Endodermal cell (in vitro differentiated cells): ENCODE measurements at regions not wholly inside any gene's neighbourhood (a gene's known extent, or its start where the extent isn't known, plus 50 kb on each side); places are given as distances from the start of the nearest gene placed in this dataset.

Experiments
- DNase-seq: peaks from one replicate; pipeline ENCODE4 v3.0.0-alpha.2; 2017
- H3K27ac ChIP-seq: 2 replicates; pipeline ENCODE4 v1.5.1; 2013; ENCODE audit warnings: mild to moderate bottlenecking, low read depth, low read length, moderate library complexity
- H3K27me3 ChIP-seq: 2 replicates; pipeline ENCODE4 v1.6.1; 2013; ENCODE audit warnings: mild to moderate bottlenecking, low read length, moderate library complexity; ENCODE audit not compliant: insufficient read depth, control insufficient read depth, poor library complexity, severe bottlenecking
- H3K36me3 ChIP-seq: 2 replicates; pipeline ENCODE4 v1.7.0; 2013; ENCODE audit warnings: mild to moderate bottlenecking, low read length, moderate library complexity; ENCODE audit not compliant: control insufficient read depth, insufficient read depth
- H3K4me1 ChIP-seq: one replicate; pipeline ENCODE4 v1.7.0; 2013; ENCODE audit warnings: low read length; ENCODE audit not compliant: control insufficient read depth, insufficient read depth
- H3K4me3 ChIP-seq: 2 replicates; pipeline ENCODE4 v1.5.1; 2013; ENCODE audit warnings: mild to moderate bottlenecking, low read length, moderate library complexity
- H3K9ac ChIP-seq: 2 replicates; pipeline ENCODE4 v1.6.1; 2013; ENCODE audit warnings: mild to moderate bottlenecking, low read length, moderate library complexity; ENCODE audit not compliant: poor library complexity, severe bottlenecking; ENCODE audit errors: extremely low read depth
- H3K9me3 ChIP-seq: 2 replicates; pipeline ENCODE4 v1.6.1; 2013; ENCODE audit warnings: mild to moderate bottlenecking, low read length, moderate library complexity; ENCODE audit not compliant: control insufficient read depth
- H3K27ac Mint-ChIP-seq: 2 replicates; pipeline ENCODE4 v1.8.0; 2020; ENCODE audit warnings: mixed read lengths
- H3K27me3 Mint-ChIP-seq: 2 replicates; pipeline ENCODE4 v1.8.0; 2021; ENCODE audit warnings: mild to moderate bottlenecking, mixed read lengths; ENCODE audit not compliant: insufficient read depth
- H3K36me3 Mint-ChIP-seq: 2 replicates; pipeline ENCODE4 v1.8.0; 2020; ENCODE audit warnings: low read depth, mixed read lengths
- H3K4me1 Mint-ChIP-seq: 2 replicates; pipeline ENCODE4 v1.8.0; 2020; ENCODE audit warnings: mixed read lengths
- H3K4me3 Mint-ChIP-seq: 2 replicates; pipeline ENCODE4 v1.8.0; 2020; ENCODE audit warnings: mild to moderate bottlenecking, moderate library complexity, mixed read lengths
- H3K9me3 Mint-ChIP-seq: 2 replicates; pipeline ENCODE4 v1.8.0; 2020; ENCODE audit warnings: mild to moderate bottlenecking, mixed read lengths
- CTCF ChIP-seq: fragments of 200-600 bp; sonication (generic); conservative IDR thresholded peaks from 2 replicates; pipeline ENCODE4 v1.5.0; 2021; ENCODE audit warnings: antibody characterized with exemption, mild to moderate bottlenecking
- WGBS, 2 experiments: methylation state at CpG; one replicate each; pipeline versions ENCODE4 v1.1.5 to v1.1.7; 2013; ENCODE audit warnings: missing lambda C conversion rate in 2 of 2, mixed read lengths in 1 of 2; ENCODE audit not compliant: insufficient coverage in 1 of 2, insufficient read length in 1 of 2; 5-methylcytosine and 5-hydroxymethylcytosine counted together

GRCh38 chr6:155660251-155660977, 204.8 kb upstream of the NOX3 start:
- no peak for TF ChIP-seq CTCF
- H3K36me3 ChIP-seq: no peaks in the 10 kb centered on the region
- Mint-ChIP-seq H3K4me1 (peaks cover 16% of the 10 kb centered on the region), H3K27ac (peak overlapping the region; percentile 69), H3K36me3 (no peaks in the 10 kb centered on the region), H3K27me3 (no peaks in the 10 kb centered on the region), H3K9me3 (no peaks in the 10 kb centered on the region), H3K4me3 (no peak overlapping the region)
- H3K9me3 ChIP-seq: no peaks in the 10 kb centered on the region
- no peak overlapping the region for H3K27ac ChIP-seq
- no peaks in the 10 kb centered on the region for H3K27me3 ChIP-seq
- no peak overlapping the region for H3K9ac ChIP-seq
- no peak overlapping the region for H3K4me3 ChIP-seq
- peaks cover 3% of the 10 kb centered on the region for H3K4me1 ChIP-seq
- DNase-seq: no peak
- WGBS, 2 experiments: 78 to 94% methylated on average over 2 to 6 of the region's 6 CpGs

DNA sequence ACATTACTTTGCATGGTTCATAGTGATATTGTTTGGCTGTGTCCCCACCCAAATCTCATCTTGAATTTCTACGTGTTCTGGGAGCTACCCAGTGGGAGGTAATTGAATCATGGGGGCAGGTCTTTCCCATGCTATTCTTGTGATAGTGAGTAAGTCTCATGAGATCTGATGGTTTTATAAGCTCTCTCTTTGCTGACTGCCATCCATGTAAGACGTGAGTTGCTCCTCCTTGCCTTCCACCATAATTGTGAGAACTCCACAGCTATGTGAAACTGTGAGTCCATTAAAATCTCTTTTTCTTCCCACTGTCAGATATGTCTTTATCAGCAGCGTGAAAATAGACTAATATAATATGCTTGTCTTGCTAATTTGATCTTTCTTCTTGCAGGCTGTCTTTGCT, 200.4 kb upstream of the NOX3 start:
- Histone ChIP-seq H3K9ac (no peak overlapping the region), H3K27ac (no peak overlapping the region), H3K4me3 (no peak overlapping the region), H3K27me3 (no peaks in the 10 kb centered on the region), H3K4me1 (peaks cover 3% of the 10 kb centered on the region), H3K36me3 (no peaks in the 10 kb centered on the region), H3K9me3 (peaks cover 9% of the 10 kb centered on the region)
- no peak for DNase-seq
- Mint-ChIP-seq H3K27ac (no peak overlapping the region), H3K27me3 (no peaks in the 10 kb centered on the region), H3K4me1 (peaks cover 16% of the 10 kb centered on the region), H3K4me3 (no peak overlapping the region), H3K36me3 (peaks cover 2% of the 10 kb centered on the region), H3K9me3 (peaks cover 5% of the 10 kb centered on the region)
- WGBS, 2 experiments: 80 to 97% methylated on average over 1 to 3 of the region's 3 CpGs
- TF ChIP-seq CTCF: no peak

DNA sequence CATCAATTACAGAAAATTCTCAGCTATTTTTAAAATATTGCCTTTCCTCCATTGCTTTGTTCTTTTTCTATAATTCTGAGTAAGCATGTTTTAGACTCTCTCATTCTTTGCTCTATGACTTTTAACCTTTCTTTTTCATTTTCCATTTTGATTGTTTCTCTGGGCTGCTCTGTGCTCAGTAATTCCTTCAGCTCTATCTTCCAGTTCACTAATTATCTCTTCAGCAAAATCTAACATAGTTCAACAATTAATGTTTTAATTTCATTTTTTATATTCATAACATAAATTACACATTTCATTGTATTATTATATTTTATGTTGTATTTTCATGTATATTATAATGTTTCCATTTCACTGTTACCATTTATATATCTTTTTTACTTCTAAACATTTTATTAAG, 198.8 kb upstream of the NOX3 start:
- Histone ChIP-seq H3K27me3 (no peaks in the 10 kb centered on the region), H3K9ac (no peak overlapping the region), H3K27ac (no peak overlapping the region), H3K9me3 (peaks cover 9% of the 10 kb centered on the region), H3K4me3 (no peak overlapping the region), H3K36me3 (no peaks in the 10 kb centered on the region), H3K4me1 (peaks cover 3% of the 10 kb centered on the region)
- TF ChIP-seq CTCF: no peak
- peaks cover 2% of the 10 kb centered on the region for H3K36me3 Mint-ChIP-seq
- peaks cover 8% of the 10 kb centered on the region for H3K4me1 Mint-ChIP-seq
- H3K4me3 Mint-ChIP-seq: no peak overlapping the region
- no peak for DNase-seq
- H3K9me3 Mint-ChIP-seq: peaks cover 5% of the 10 kb centered on the region
- H3K27me3 Mint-ChIP-seq: no peaks in the 10 kb centered on the region
- H3K27ac Mint-ChIP-seq: no peak overlapping the region
